ENCODE measurements at regions not wholly inside any gene's neighbourhood (a gene's known extent, or its start where the extent isn't known, plus 50 kb on each side); places are given as distances from the start of the nearest gene placed in this dataset.

GRCh38 chr2:59947917-59948541 is 605.4 kb downstream of the BCL11A start:
- Histone ChIP-seq H3K4me3 (no peak overlapping the region), H3K27me3 (no peaks in the 10 kb centered on the region), H3K4me1 (ENCODE audit: low read depth) (peaks cover 17% of the 10 kb centered on the region), H3K9me3 (ENCODE audit: low read depth) (no peaks in the 10 kb centered on the region), H3K27ac (no peak overlapping the region), H3K36me3 (no peaks in the 10 kb centered on the region)
- DNase-seq (ENCODE audit: low read depth in 1 of 2, low spot score in 1 of 2): no peak
- TF ChIP-seq CTCF (IDR thresholded peaks at IDR 0.05; ENCODE audit: low read depth, low read length): no peak

- H3K4me1 ChIP-seq (ENCODE audit: low read depth): peaks cover 17% of the 10 kb centered on the region
- H3K27me3 ChIP-seq: no peaks in the 10 kb centered on the region
- peak in 1 of 2 donors; percentile 30 for DNase-seq (ENCODE audit: low read depth in 1 of 2, low spot score in 1 of 2)
- H3K4me3 ChIP-seq: no peak overlapping the region
- H3K27ac ChIP-seq: no peak overlapping the region
- no peak for TF ChIP-seq CTCF (IDR thresholded peaks at IDR 0.05; ENCODE audit: low read depth, low read length)
- H3K36me3 ChIP-seq: no peaks in the 10 kb centered on the region
- no peaks in the 10 kb centered on the region for H3K9me3 ChIP-seq (ENCODE audit: low read depth)
Measured at GRCh38 chr2:59947209-59947608, 606.2 kb downstream of the BCL11A start.

- H3K27ac ChIP-seq: no peak overlapping the region
- H3K36me3 ChIP-seq: no peaks in the 10 kb centered on the region
- no peak for DNase-seq (ENCODE audit: low read depth in 1 of 2, low spot score in 1 of 2)
- no peaks in the 10 kb centered on the region for H3K4me1 ChIP-seq (ENCODE audit: low read depth)
- no peak overlapping the region for H3K4me3 ChIP-seq
- TF ChIP-seq CTCF (IDR thresholded peaks at IDR 0.05; ENCODE audit: low read depth, low read length): no peak
- no peaks in the 10 kb centered on the region for H3K27me3 ChIP-seq
- no peaks in the 10 kb centered on the region for H3K9me3 ChIP-seq (ENCODE audit: low read depth)
Measured at GRCh38 chr2:59939236-59939635, 614.2 kb downstream of the BCL11A start.

GRCh38 chr2:59938181-59938580 is 615.3 kb downstream of the BCL11A start:
- Histone ChIP-seq H3K27ac (no peak overlapping the region), H3K4me3 (no peak overlapping the region), H3K9me3 (ENCODE audit: low read depth) (no peaks in the 10 kb centered on the region), H3K27me3 (no peaks in the 10 kb centered on the region), H3K36me3 (no peaks in the 10 kb centered on the region), H3K4me1 (ENCODE audit: low read depth) (no peaks in the 10 kb centered on the region)
- DNase-seq (ENCODE audit: low read depth in 1 of 2, low spot score in 1 of 2): no peak
- TF ChIP-seq CTCF (IDR thresholded peaks at IDR 0.05; ENCODE audit: low read depth, low read length): no peak

- Histone ChIP-seq H3K9me3 (ENCODE audit: low read depth) (no peaks in the 10 kb centered on the region), H3K36me3 (no peaks in the 10 kb centered on the region), H3K4me3 (no peak overlapping the region), H3K27me3 (no peaks in the 10 kb centered on the region), H3K27ac (no peak overlapping the region), H3K4me1 (ENCODE audit: low read depth) (no peaks in the 10 kb centered on the region)
- DNase-seq (ENCODE audit: low read depth in 1 of 2, low spot score in 1 of 2): no peak
- no peak for TF ChIP-seq CTCF (IDR thresholded peaks at IDR 0.05; ENCODE audit: low read depth, low read length)
Measured at GRCh38 chr2:59936048-59936447, 617.4 kb downstream of the BCL11A start.
